ENCODE measurements at regions not wholly inside any gene's neighbourhood (a gene's known extent, or its start where the extent isn't known, plus 50 kb on each side); places are given as distances from the start of the nearest gene placed in this dataset.

GRCh38 chr4:126838941-126839679 lies 793.6 kb upstream of the INTU start:
- no peaks in the 10 kb centered on the region for H4K20me1 ChIP-seq (ENCODE audit: control insufficient read depth, insufficient read depth, low read length, poor library complexity, severe bottlenecking)
- intact Hi-C loops (cut with micrococcal nuclease): no loop called here

More at GRCh38 chr4:126838941-126839679, 793.6 kb upstream of the INTU start:
- ChIA-PET CTCF (no interaction called here), POLR2A (no interaction called here)
- Mint-ChIP-seq H3K9me3 (ENCODE audit: insufficient read depth) (peaks cover 8% of the 10 kb centered on the region), H3K27me3 (no peaks in the 10 kb centered on the region), H3K27ac (no peak overlapping the region), H3K4me1 (no peaks in the 10 kb centered on the region), H3K4me3 (no peak overlapping the region)
- ATAC-seq (ENCODE audit: low read depth) (no peak), DNase-seq (no peak)
- Histone ChIP-seq H3K4me3 (ENCODE audit: control extremely low read depth in 1 of 5, extremely low read depth in 1 of 5, insufficient read depth in 1 of 5, low read depth in 2 of 5, low read length in 4 of 5) (no peak overlapping the region), H3K4me2 (replicated peaks; ENCODE audit: low read depth, low read length, poor library complexity, severe bottlenecking) (no peak overlapping the region), H2AFZ (ENCODE audit: insufficient read depth, low read depth, low read length, poor library complexity, severe bottlenecking) (no peak overlapping the region), H3K27me3 (replicated peaks in 1 of 4; ENCODE audit: control extremely low read depth in 1 of 4, control insufficient read depth in 3 of 4, insufficient read depth in 4 of 4, low read length in 3 of 4) (no peaks in the 10 kb centered on the region), H3K9me3 (ENCODE audit: control extremely low read depth in 1 of 3, control insufficient read depth in 2 of 3, insufficient read depth in 1 of 3, low read length in 2 of 3) (peaks cover 0 to 15% (median 0%) of the 10 kb centered on the region in 3 donors), H3K27ac (ENCODE audit: low read length in 2 of 2) (no peak overlapping the region), H3K9ac (ENCODE audit: low read length) (no peak overlapping the region), H3K4me1 (ENCODE audit: control insufficient read depth in 2 of 2, insufficient read depth in 2 of 2, low read length in 2 of 2) (no peaks in the 10 kb centered on the region), H3K36me3 (replicated peaks in 1 of 2; ENCODE audit: control extremely low read depth in 1 of 2, control insufficient read depth in 1 of 2, extremely low read depth in 1 of 2, insufficient read depth in 2 of 2, low read length in 1 of 2) (no peaks in the 10 kb centered on the region), H3K79me2 (ENCODE audit: control insufficient read depth, insufficient read depth, low read length) (no peaks in the 10 kb centered on the region)
- WGBS (ENCODE audit: insufficient coverage): no CpG with 5 or more reads among the region's 3 CpGs
- TF ChIP-seq EZH2 (IDR thresholded peaks at IDR 0.05; ENCODE audit: borderline replicate concordance, insufficient read depth, low read depth, low read length, poor library complexity, severe bottlenecking) (no peak), CTCF (IDR thresholded peaks at IDR 0.05) (no peak)

Measured in B cell (primary cell).